ENCODE measurements at regions not wholly inside any gene's neighbourhood (a gene's known extent, or its start where the extent isn't known, plus 50 kb on each side); places are given as distances from the start of the nearest gene placed in this dataset.
"Not testable (repeated sequence)": the region's sequence is repeated elsewhere in the genome, so short reads cannot be mapped to it uniquely, and the experiment has no call there.

DNA sequence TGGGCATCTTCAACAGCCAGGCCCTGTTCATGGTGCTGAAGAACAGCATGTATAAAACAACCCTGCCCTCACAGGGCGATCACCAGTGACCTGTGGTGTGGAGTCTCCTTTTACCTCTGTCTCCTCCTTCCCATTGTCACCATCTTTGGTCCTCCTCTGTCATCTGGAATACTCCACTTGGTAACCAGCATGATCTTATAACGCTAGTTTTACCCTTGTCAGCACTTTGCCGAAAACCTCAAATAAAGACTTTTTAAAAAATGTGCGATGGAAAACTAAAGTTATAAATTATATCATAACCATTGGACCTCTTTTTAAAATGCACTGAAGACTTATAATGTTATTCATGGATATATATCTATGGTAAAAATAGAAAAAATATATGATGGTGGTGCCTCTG, 945.2 kb upstream of the DEFB115 start:
- not testable (repeated sequence) for TF ChIP-seq POLR2A (IDR thresholded peaks at IDR 0.05; ENCODE audit: low read depth, low read length); POLR2AphosphoS5 (IDR thresholded peaks at IDR 0.05; ENCODE audit: insufficient read depth, low read depth, low read length); EZH2 (IDR thresholded peaks at IDR 0.05; ENCODE audit: borderline replicate concordance, low read depth, low read length, severe bottlenecking); GATA2 (IDR thresholded peaks at IDR 0.05; ENCODE audit: insufficient read depth, insufficient read length, low read depth, low read length); MYC (IDR thresholded peaks at IDR 0.05; ENCODE audit: low read depth, low read length)
- TF ChIP-seq, protein P1, sequence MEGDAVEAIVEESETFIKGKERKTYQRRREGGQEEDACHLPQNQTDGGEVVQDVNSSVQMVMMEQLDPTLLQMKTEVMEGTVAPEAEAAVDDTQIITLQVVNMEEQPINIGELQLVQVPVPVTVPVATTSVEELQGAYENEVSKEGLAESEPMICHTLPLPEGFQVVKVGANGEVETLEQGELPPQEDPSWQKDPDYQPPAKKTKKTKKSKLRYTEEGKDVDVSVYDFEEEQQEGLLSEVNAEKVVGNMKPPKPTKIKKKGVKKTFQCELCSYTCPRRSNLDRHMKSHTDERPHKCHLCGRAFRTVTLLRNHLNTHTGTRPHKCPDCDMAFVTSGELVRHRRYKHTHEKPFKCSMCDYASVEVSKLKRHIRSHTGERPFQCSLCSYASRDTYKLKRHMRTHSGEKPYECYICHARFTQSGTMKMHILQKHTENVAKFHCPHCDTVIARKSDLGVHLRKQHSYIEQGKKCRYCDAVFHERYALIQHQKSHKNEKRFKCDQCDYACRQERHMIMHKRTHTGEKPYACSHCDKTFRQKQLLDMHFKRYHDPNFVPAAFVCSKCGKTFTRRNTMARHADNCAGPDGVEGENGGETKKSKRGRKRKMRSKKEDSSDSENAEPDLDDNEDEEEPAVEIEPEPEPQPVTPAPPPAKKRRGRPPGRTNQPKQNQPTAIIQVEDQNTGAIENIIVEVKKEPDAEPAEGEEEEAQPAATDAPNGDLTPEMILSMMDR (IDR thresholded peaks at IDR 0.05; ENCODE audit: extremely low read depth in 1 of 2, insufficient read depth in 1 of 2, low read depth in 1 of 2, low read length in 2 of 2), result not testable (repeated sequence)
- TF ChIP-seq, protein P2, sequence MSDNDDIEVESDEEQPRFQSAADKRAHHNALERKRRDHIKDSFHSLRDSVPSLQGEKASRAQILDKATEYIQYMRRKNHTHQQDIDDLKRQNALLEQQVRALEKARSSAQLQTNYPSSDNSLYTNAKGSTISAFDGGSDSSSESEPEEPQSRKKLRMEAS (IDR thresholded peaks at IDR 0.05; ENCODE audit: insufficient read depth, insufficient read length), result not testable (repeated sequence)
